HEK293 (cell line): ENCODE measurements at regions not wholly inside any gene's neighbourhood (a gene's known extent, or its start where the extent isn't known, plus 50 kb on each side); places are given as distances from the start of the nearest gene placed in this dataset.

Experiments
- CTCF ChIA-PET: fragments of 350-600 bp; formaldehyde crosslinking; extraction: SDS; loops from one replicate; lab custom pipeline; 2021; ENCODE audit warnings: antibody characterized with exemption; lab: Yijun Ruan, JAX
- POLR2A ChIA-PET: fragments of 300-600 bp; formaldehyde crosslinking; extraction: SDS; loops from one replicate; lab custom pipeline; 2020; ENCODE audit warnings: antibody characterized with exemption, inconsistent platforms; lab: Yijun Ruan, JAX
- H3K27ac ChIP-seq: fragments of 200-500 bp; sonication (Bioruptor generic); 2 replicates; pipeline ENCODE4 v1.5.1; 2014; ENCODE audit warnings: low read depth, low read length, control low read depth, inconsistent platforms; ENCODE audit errors: extremely low read depth
- H3K36me3 ChIP-seq, 2 experiments: fragments of 200-500 bp in 1 of 2; sonication (Bioruptor generic) in 1 of 2; 1 replicate in 1 of 2; 2 replicates in 1 of 2; pipeline ENCODE4 v1.5.1; 2014 to 2017; ENCODE audit warnings: inconsistent platforms in 2 of 2, low read length in 2 of 2; ENCODE audit not compliant: control insufficient read depth in 2 of 2, insufficient read depth in 1 of 2
- H3K4me1 ChIP-seq: fragments of 200-500 bp; sonication (Bioruptor generic); 2 replicates; pipeline ENCODE4 v1.5.1; 2014; ENCODE audit warnings: mild to moderate bottlenecking, low read length, inconsistent platforms; ENCODE audit not compliant: control insufficient read depth, insufficient read depth
- H3K4me3 ChIP-seq: 2 replicates; pipeline ENCODE4 v1.5.1; 2011; ENCODE audit warnings: low read depth, mild to moderate bottlenecking, control low read depth, low read length, moderate library complexity
- H3K9me3 ChIP-seq: fragments of 200-500 bp; sonication (Bioruptor generic); 2 replicates; pipeline ENCODE4 v1.5.1; 2014; ENCODE audit warnings: low read depth, low read length, inconsistent platforms; ENCODE audit not compliant: control insufficient read depth, insufficient read depth
- GFI1B ChIP-seq: fragments of 450-650 bp; formaldehyde crosslinking; IDR thresholded peaks from 2 replicates; pipeline ENCODE4 v1.5.1; 2016; ENCODE audit warnings: missing biosample characterization, missing genetic modification characterization
- GLIS1 ChIP-seq: fragments of 450-650 bp; formaldehyde crosslinking; IDR thresholded peaks from 2 replicates; pipeline ENCODE4 v1.5.1; 2016; ENCODE audit warnings: missing biosample characterization, missing genetic modification characterization
- KLF8 ChIP-seq: fragments of 450-650 bp; formaldehyde crosslinking; IDR thresholded peaks from 2 replicates; pipeline ENCODE4 v1.5.1; 2016; ENCODE audit warnings: missing biosample characterization, missing genetic modification characterization
- MZF1 ChIP-seq: fragments of 450-650 bp; formaldehyde crosslinking; IDR thresholded peaks from 2 replicates; pipeline ENCODE4 v1.5.1; 2017; ENCODE audit warnings: missing biosample characterization, missing genetic modification characterization, borderline replicate concordance
- PRDM1 ChIP-seq: fragments of 450-650 bp; formaldehyde crosslinking; IDR thresholded peaks from 2 replicates; pipeline ENCODE4; 2016; ENCODE audit warnings: missing biosample characterization, missing genetic modification characterization
- PRDM10 ChIP-seq: fragments of 450-650 bp; formaldehyde crosslinking; IDR thresholded peaks from 2 replicates; pipeline ENCODE4 v1.5.1; 2016; ENCODE audit warnings: missing biosample characterization, missing genetic modification characterization
- SP7 ChIP-seq: fragments of 450-650 bp; formaldehyde crosslinking; IDR thresholded peaks from 2 replicates; pipeline ENCODE4 v1.5.1; 2016; ENCODE audit warnings: missing biosample characterization, missing genetic modification characterization
- ZBTB11 ChIP-seq: fragments of 450-650 bp; formaldehyde crosslinking; conservative IDR thresholded peaks from 2 replicates; pipeline ENCODE4 v1.5.1; 2016; ENCODE audit warnings: low read depth, missing biosample characterization, missing genetic modification characterization
- ZBTB17 ChIP-seq: fragments of 450-650 bp; formaldehyde crosslinking; IDR thresholded peaks from 2 replicates; pipeline ENCODE4 v1.5.1; 2016; ENCODE audit warnings: missing biosample characterization, missing genetic modification characterization
- ZBTB6 ChIP-seq: fragments of 450-650 bp; formaldehyde crosslinking; IDR thresholded peaks from 2 replicates; pipeline ENCODE4 v1.5.1; 2017; ENCODE audit warnings: missing biosample characterization, missing genetic modification characterization
- ZBTB8A ChIP-seq: fragments of 450-650 bp; formaldehyde crosslinking; IDR thresholded peaks from 2 replicates; pipeline ENCODE4 v1.5.1; 2016; ENCODE audit warnings: missing biosample characterization, missing genetic modification characterization
- ZEB2 ChIP-seq: fragments of 450-650 bp; formaldehyde crosslinking; IDR thresholded peaks from 2 replicates; pipeline ENCODE4 v1.5.1; 2016; ENCODE audit warnings: missing biosample characterization, missing genetic modification characterization
- ZFP37 ChIP-seq: fragments of 450-650 bp; formaldehyde crosslinking; IDR thresholded peaks from 2 replicates; pipeline ENCODE4 v1.5.1; 2016; ENCODE audit warnings: missing biosample characterization, missing genetic modification characterization
- ZNF214 ChIP-seq: fragments of 450-650 bp; formaldehyde crosslinking; IDR thresholded peaks from 2 replicates; pipeline ENCODE4 v1.5.1; 2017; ENCODE audit warnings: missing biosample characterization, mild to moderate bottlenecking, missing genetic modification characterization, borderline replicate concordance
- ZNF335 ChIP-seq: fragments of 450-650 bp; formaldehyde crosslinking; conservative IDR thresholded peaks from 2 replicates; pipeline ENCODE4 v1.5.1; 2016; ENCODE audit warnings: missing biosample characterization, missing genetic modification characterization
- ZNF501 ChIP-seq: fragments of 450-650 bp; formaldehyde crosslinking; IDR thresholded peaks from 2 replicates; pipeline ENCODE4 v1.5.1; 2016; ENCODE audit warnings: missing biosample characterization, missing genetic modification characterization
- ZNF585B ChIP-seq: fragments of 450-650 bp; formaldehyde crosslinking; IDR thresholded peaks from 2 replicates; pipeline ENCODE4 v1.5.1; 2016; ENCODE audit warnings: missing biosample characterization, missing genetic modification characterization
- ZNF600 ChIP-seq: fragments of 450-650 bp; formaldehyde crosslinking; IDR thresholded peaks from 2 replicates; pipeline ENCODE4 v1.5.1; 2016; ENCODE audit warnings: missing biosample characterization, missing genetic modification characterization
- ZNF777 ChIP-seq: fragments of 450-650 bp; formaldehyde crosslinking; IDR thresholded peaks from 2 replicates; pipeline ENCODE4 v1.5.1; 2017; ENCODE audit warnings: missing biosample characterization, missing genetic modification characterization, borderline replicate concordance
- ZNF843 ChIP-seq: fragments of 450-650 bp; formaldehyde crosslinking; IDR thresholded peaks from 2 replicates; pipeline ENCODE4 v1.5.1; 2016; ENCODE audit warnings: missing biosample characterization, missing genetic modification characterization
- ZXDB ChIP-seq: fragments of 450-650 bp; formaldehyde crosslinking; IDR thresholded peaks from 2 replicates; pipeline ENCODE4 v1.5.1; 2016; ENCODE audit warnings: missing biosample characterization, missing genetic modification characterization
- TF ChIP-seq, protein P1 (sequence below): fragments of 450-650 bp; formaldehyde crosslinking; IDR thresholded peaks from 2 replicates; pipeline ENCODE4 v1.5.1; 2016; ENCODE audit warnings: missing biosample characterization, missing genetic modification characterization, low read depth
- TF ChIP-seq, protein P2 (sequence below): fragments of 450-650 bp; formaldehyde crosslinking; IDR thresholded peaks from 2 replicates; pipeline ENCODE4 v1.5.1; 2016; ENCODE audit warnings: missing biosample characterization, missing genetic modification characterization

DNA sequence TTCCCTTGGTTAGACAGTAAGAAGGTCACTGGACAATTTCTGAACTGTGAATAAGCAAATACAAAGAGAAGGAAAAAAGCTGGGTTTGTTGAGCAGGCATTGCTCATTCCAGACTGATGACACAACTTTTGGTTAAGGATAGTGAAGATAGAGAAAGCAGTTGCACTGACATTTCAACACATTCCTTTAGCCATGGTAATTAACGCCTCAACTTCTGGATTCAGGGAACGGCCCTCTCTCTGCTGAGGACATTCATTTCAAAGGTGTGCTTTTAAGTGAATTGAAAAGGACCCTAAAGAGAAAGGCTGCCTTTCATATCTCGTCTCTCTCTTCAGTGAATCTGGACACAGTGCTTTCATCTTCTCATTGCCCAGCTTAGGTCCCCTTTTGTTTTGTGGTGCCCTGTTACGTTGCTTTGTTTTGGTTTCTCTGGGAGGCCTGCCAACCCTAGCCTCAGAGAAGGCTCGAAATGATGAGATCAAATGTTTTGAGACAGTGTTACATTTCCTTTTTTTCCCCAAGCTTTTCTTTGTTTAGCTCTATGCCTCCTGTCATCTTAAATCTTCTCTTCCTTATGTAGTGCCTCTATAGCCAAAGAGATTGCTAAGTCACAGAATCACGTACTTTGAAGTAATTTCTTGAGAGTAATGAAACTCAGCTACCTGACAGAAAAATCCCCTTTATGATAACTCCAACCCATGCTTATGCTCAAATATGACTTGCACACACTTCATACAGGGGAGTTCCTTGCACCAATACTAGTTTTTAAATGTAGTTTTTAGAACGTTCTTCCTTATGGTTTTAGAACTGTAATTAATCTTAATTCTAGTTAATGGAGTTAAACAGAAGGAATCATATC is 94.4 kb upstream of the IFNE start:
- ChIA-PET POLR2A (interaction anchor here (0.5 to 1.9 kb wide), 8 partner anchors 15 to 662 kb away, joined by 3 to 14 read pairs (median 4); no protein-coding TSS in a partner anchor), CTCF (interaction anchor here (0.6 to 1.3 kb wide), 9 partner anchors 12 to 382 kb away, joined by 3 to 6 read pairs (median 4); no protein-coding TSS in a partner anchor)
- no peaks in the 10 kb centered on the region for H3K36me3 ChIP-seq
- no peaks in the 10 kb centered on the region for H3K9me3 ChIP-seq
- peaks cover 24% of the 10 kb centered on the region for H3K4me1 ChIP-seq
- peak overlapping the region; percentile 15 for H3K4me3 ChIP-seq
- peak overlapping the region; percentile 21 for H3K27ac ChIP-seq
- peak; percentile 57 for TF ChIP-seq ZBTB8A (tag by site-specific recombination)
- 0 out of 2 replicates have a peak, but pooled peaks have one; percentile 39 for TF ChIP-seq GFI1B (tag by site-specific recombination)
- TF ChIP-seq ZBTB11 = peak; percentile 69; the same call in 1 of the 2 replicates
- TF ChIP-seq ZNF843 (tag by site-specific recombination) = 0 out of 2 replicates have a peak, but pooled peaks have one; percentile 32
- TF ChIP-seq MZF1 (tag by site-specific recombination) = 0 out of 2 replicates have a peak, but pooled peaks have one; percentile 49
- peak; percentile 47; the same call in 1 of the 2 replicates for TF ChIP-seq SP7
- TF ChIP-seq ZBTB6 (tag by site-specific recombination) = peak; percentile 72
- TF ChIP-seq ZNF214 (tag by site-specific recombination) = no peak
- 0 out of 2 replicates have a peak, but pooled peaks have one; percentile 50 for TF ChIP-seq ZNF501
- peak; percentile 65 for TF ChIP-seq ZEB2
- TF ChIP-seq ZNF585B (tag by site-specific recombination) = no peak
- TF ChIP-seq ZNF335 = peak; percentile 68
- TF ChIP-seq GLIS1 (tag by site-specific recombination) = no peak
- TF ChIP-seq PRDM10 (tag by site-specific recombination) = peak; percentile 64
- TF ChIP-seq ZNF777 (tag by site-specific recombination) = no peak
- peak; percentile 37; the same call in 1 of the 2 replicates for TF ChIP-seq ZBTB17 (tag by site-specific recombination)
- no peak for TF ChIP-seq KLF8 (tag by site-specific recombination)
- TF ChIP-seq, protein P1, sequence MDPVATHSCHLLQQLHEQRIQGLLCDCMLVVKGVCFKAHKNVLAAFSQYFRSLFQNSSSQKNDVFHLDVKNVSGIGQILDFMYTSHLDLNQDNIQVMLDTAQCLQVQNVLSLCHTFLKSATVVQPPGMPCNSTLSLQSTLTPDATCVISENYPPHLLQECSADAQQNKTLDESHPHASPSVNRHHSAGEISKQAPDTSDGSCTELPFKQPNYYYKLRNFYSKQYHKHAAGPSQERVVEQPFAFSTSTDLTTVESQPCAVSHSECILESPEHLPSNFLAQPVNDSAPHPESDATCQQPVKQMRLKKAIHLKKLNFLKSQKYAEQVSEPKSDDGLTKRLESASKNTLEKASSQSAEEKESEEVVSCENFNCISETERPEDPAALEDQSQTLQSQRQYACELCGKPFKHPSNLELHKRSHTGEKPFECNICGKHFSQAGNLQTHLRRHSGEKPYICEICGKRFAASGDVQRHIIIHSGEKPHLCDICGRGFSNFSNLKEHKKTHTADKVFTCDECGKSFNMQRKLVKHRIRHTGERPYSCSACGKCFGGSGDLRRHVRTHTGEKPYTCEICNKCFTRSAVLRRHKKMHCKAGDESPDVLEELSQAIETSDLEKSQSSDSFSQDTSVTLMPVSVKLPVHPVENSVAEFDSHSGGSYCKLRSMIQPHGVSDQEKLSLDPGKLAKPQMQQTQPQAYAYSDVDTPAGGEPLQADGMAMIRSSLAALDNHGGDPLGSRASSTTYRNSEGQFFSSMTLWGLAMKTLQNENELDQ = no peak
- TF ChIP-seq PRDM1 (tag by site-specific recombination) = peak; percentile 91
- TF ChIP-seq ZFP37 (tag by site-specific recombination) = peak; percentile 81; the same call in 1 of the 2 replicates
- TF ChIP-seq ZNF600 (tag by site-specific recombination) = peak; percentile 52; the same call in 1 of the 2 replicates
- TF ChIP-seq ZXDB (tag by site-specific recombination) = peak; percentile 45; the same call in 1 of the 2 replicates
- TF ChIP-seq, protein P2, sequence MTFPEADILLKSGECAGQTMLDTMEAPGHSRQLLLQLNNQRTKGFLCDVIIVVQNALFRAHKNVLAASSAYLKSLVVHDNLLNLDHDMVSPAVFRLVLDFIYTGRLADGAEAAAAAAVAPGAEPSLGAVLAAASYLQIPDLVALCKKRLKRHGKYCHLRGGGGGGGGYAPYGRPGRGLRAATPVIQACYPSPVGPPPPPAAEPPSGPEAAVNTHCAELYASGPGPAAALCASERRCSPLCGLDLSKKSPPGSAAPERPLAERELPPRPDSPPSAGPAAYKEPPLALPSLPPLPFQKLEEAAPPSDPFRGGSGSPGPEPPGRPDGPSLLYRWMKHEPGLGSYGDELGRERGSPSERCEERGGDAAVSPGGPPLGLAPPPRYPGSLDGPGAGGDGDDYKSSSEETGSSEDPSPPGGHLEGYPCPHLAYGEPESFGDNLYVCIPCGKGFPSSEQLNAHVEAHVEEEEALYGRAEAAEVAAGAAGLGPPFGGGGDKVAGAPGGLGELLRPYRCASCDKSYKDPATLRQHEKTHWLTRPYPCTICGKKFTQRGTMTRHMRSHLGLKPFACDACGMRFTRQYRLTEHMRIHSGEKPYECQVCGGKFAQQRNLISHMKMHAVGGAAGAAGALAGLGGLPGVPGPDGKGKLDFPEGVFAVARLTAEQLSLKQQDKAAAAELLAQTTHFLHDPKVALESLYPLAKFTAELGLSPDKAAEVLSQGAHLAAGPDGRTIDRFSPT (tag by site-specific recombination) = peak; percentile 56; the same call in 1 of the 2 replicates
